Lung (tissue), 11 donors: ENCODE measurements at regions not wholly inside any gene's neighbourhood (a gene's known extent, or its start where the extent isn't known, plus 50 kb on each side); places are given as distances from the start of the nearest gene placed in this dataset.

ENCODE experiments used
- ATAC-seq: fragments of 200-7000 bp; cut with Tn5 transposase; one replicate; pipeline ENCODE4 v1.9.1; 2020; ENCODE audit warnings: moderate number of reproducible peaks; ENCODE audit not compliant: insufficient read depth, low FRiP score
- DNase-seq, 3 donors: peaks; one replicate each; pipeline ENCODE4 v3.0.0-alpha.2; 2013 to 2017
- H3K27ac ChIP-seq, 2 donors: one replicate each; pipeline ENCODE4 v1.5.1; 2013; ENCODE audit warnings: mild to moderate bottlenecking in 2 of 2, moderate library complexity in 2 of 2, control low read depth in 1 of 2, inconsistent platforms in 1 of 2, low read depth in 1 of 2, low read length in 1 of 2
- H3K27me3 ChIP-seq, 3 donors: one replicate each; pipeline ENCODE4 v1.5.1; 2013; ENCODE audit warnings: low read length in 2 of 3; ENCODE audit not compliant: control insufficient read depth in 3 of 3, insufficient read depth in 3 of 3
- H3K36me3 ChIP-seq, 4 donors: one replicate each; pipeline ENCODE4 v1.5.1; 2013; ENCODE audit warnings: low read length in 4 of 4, mild to moderate bottlenecking in 1 of 4, moderate library complexity in 1 of 4; ENCODE audit not compliant: control insufficient read depth in 4 of 4, insufficient read depth in 4 of 4
- H3K4me1 ChIP-seq, 5 donors: one replicate each; pipeline ENCODE4 v1.5.1; 2013; ENCODE audit warnings: low read length in 5 of 5, mild to moderate bottlenecking in 2 of 5, moderate library complexity in 1 of 5; ENCODE audit not compliant: control insufficient read depth in 5 of 5, insufficient read depth in 5 of 5
- H3K4me3 ChIP-seq: one replicate; pipeline ENCODE4 v1.5.1; 2013; ENCODE audit warnings: mild to moderate bottlenecking, control low read depth, moderate library complexity
- H3K9ac ChIP-seq, 2 donors: one replicate each; pipeline ENCODE4 v1.5.1; 2013; ENCODE audit warnings: low read length in 2 of 2, control low read depth in 1 of 2; ENCODE audit not compliant: insufficient read depth in 1 of 2
- H3K9me3 ChIP-seq, 4 donors: one replicate each; pipeline ENCODE4 v1.5.1; 2013; ENCODE audit warnings: low read length in 3 of 4, mild to moderate bottlenecking in 1 of 4, moderate library complexity in 1 of 4; ENCODE audit not compliant: control insufficient read depth in 4 of 4, insufficient read depth in 3 of 4
- CTCF ChIP-seq: IDR thresholded peaks from 2 replicates; pipeline ENCODE4 v1.5.1; 2012; ENCODE audit warnings: mild to moderate bottlenecking; ENCODE audit errors: control extremely low read depth, extremely low read depth
- WGBS, 2 donors: extraction: QIAGEN DNeasy Blood & Tissue Kit; methylation state at CpG; one replicate each; pipeline ENCODE4 v1.1.7; 2013; 5-methylcytosine and 5-hydroxymethylcytosine counted together
- donor health status: control.
- donor health status: control.
- donor health status: Bipolar disorder and iron deficiency.
- donor health status: healthy.
- donor health status: DM: yes; HTN: yes; CAD: no.

- no peaks in the 10 kb centered on the region for H3K4me1 ChIP-seq
- H3K4me3 ChIP-seq, result no peak overlapping the region
- H3K9ac ChIP-seq, result no peak overlapping the region
- ATAC-seq (no peak), DNase-seq (no peak)
- H3K9me3 ChIP-seq, result no peaks in the 10 kb centered on the region
- 88 to 91% methylated on average over 7 of the region's 7 CpGs for WGBS, 2 donors
- TF ChIP-seq CTCF, result no peak
- no peak overlapping the region for H3K27ac ChIP-seq
- H3K36me3 ChIP-seq, result no peaks in the 10 kb centered on the region
- H3K27me3 ChIP-seq, result no peaks in the 10 kb centered on the region
Observed at GRCh38 chr10:81444242-81444929, 430.6 kb upstream of the NRG3 start.

GRCh38 chr10:81450651-81451050 lies 424.3 kb upstream of the NRG3 start:
- DNase-seq, result no peak
- no peaks in the 10 kb centered on the region for H3K27me3 ChIP-seq
- ATAC-seq, result no peak
- no peak overlapping the region for H3K9ac ChIP-seq
- H3K4me3 ChIP-seq, result no peak overlapping the region
- no peak overlapping the region for H3K27ac ChIP-seq
- 75 to 77% methylated on average over 1 of the region's 1 CpG for WGBS, 2 donors
- no peaks in the 10 kb centered on the region for H3K36me3 ChIP-seq
- no peaks in the 10 kb centered on the region for H3K9me3 ChIP-seq
- no peak for TF ChIP-seq CTCF
- H3K4me1 ChIP-seq, result no peaks in the 10 kb centered on the region

GRCh38 chr10:81472927-81473470 lies 402.0 kb upstream of the NRG3 start:
- H3K9me3 ChIP-seq, result peaks cover 0 to 13% (median 0%) of the 10 kb centered on the region in 4 donors

More at GRCh38 chr10:81472927-81473470, 402.0 kb upstream of the NRG3 start:
- no peak overlapping the region for H3K9ac ChIP-seq
- H3K36me3 ChIP-seq, result no peaks in the 10 kb centered on the region
- 86 to 88% methylated on average over 11 of the region's 11 CpGs for WGBS, 2 donors
- no peak overlapping the region for H3K27ac ChIP-seq
- TF ChIP-seq CTCF, result no peak
- no peaks in the 10 kb centered on the region for H3K27me3 ChIP-seq
- no peak for DNase-seq
- no peak for ATAC-seq
- no peaks in the 10 kb centered on the region for H3K4me1 ChIP-seq
- no peak overlapping the region for H3K4me3 ChIP-seq
